RKO (cell line): ENCODE measurements at regions not wholly inside any gene's neighbourhood (a gene's known extent, or its start where the extent isn't known, plus 50 kb on each side); places are given as distances from the start of the nearest gene placed in this dataset.
"Not testable (repeated sequence)": the region's sequence is repeated elsewhere in the genome, so short reads cannot be mapped to it uniquely, and the experiment has no call there.

Experiments used
- DNase-seq: peaks from one replicate; pipeline ENCODE4 v3.0.0-alpha.2; 2016; ENCODE audit warnings: low spot score

- DNase-seq = no peak
Measured at GRCh38 chr7:114082642-114083165, 163.9 kb upstream of the PPP1R3A start.

GRCh38 chr7:114081606-114082425 is 163.0 kb upstream of the PPP1R3A start:
- peak; percentile 75 for DNase-seq

GRCh38 chr7:114077158-114077524 is 158.3 kb upstream of the PPP1R3A start:
- not testable (repeated sequence) for DNase-seq

GRCh38 chr7:114076392-114077157 is 157.8 kb upstream of the PPP1R3A start:
- DNase-seq = not testable (repeated sequence)

- no peak for DNase-seq
Measured at GRCh38 chr7:114073701-114074100, 154.9 kb upstream of the PPP1R3A start.

GRCh38 chr7:114070246-114070645 is 151.4 kb upstream of the PPP1R3A start:
- DNase-seq = no peak

- DNase-seq = no peak
Measured at GRCh38 chr7:114062810-114063209, 144.0 kb upstream of the PPP1R3A start.

- no peak for DNase-seq
Measured at GRCh38 chr7:114051871-114052331, 133.1 kb upstream of the PPP1R3A start.

GRCh38 chr7:114050571-114050970 is 131.8 kb upstream of the PPP1R3A start:
- no peak for DNase-seq

GRCh38 chr7:114048386-114049235 is 129.8 kb upstream of the PPP1R3A start:
- DNase-seq = peak; percentile 53

- peak; percentile 52 for DNase-seq
Measured at GRCh38 chr7:114047889-114048288, 129.1 kb upstream of the PPP1R3A start.

- no peak for DNase-seq
Measured at GRCh38 chr7:114033475-114033874, 114.7 kb upstream of the PPP1R3A start.

GRCh38 chr7:114026486-114027089 is 107.8 kb upstream of the PPP1R3A start:
- DNase-seq = peak; percentile 76

GRCh38 chr7:114021135-114021534 is 102.3 kb upstream of the PPP1R3A start:
- no peak for DNase-seq

GRCh38 chr7:114008696-114009095 is 89.9 kb upstream of the PPP1R3A start:
- no peak for DNase-seq

- DNase-seq = no peak
Measured at GRCh38 chr7:114007386-114007785, 88.6 kb upstream of the PPP1R3A start.

GRCh38 chr7:113998934-113999333 is 80.1 kb upstream of the PPP1R3A start:
- DNase-seq = no peak

- peak; percentile 46 for DNase-seq
Measured at GRCh38 chr7:113996405-113996804, 77.6 kb upstream of the PPP1R3A start.

- no peak for DNase-seq
Measured at GRCh38 chr7:113986216-113986615, 67.4 kb upstream of the PPP1R3A start.

- no peak for DNase-seq
Measured at GRCh38 chr7:113976508-113976907, 57.7 kb upstream of the PPP1R3A start.

- DNase-seq = no peak
Measured at GRCh38 chr7:113968713-113969112, 49.9 kb upstream of the PPP1R3A start.
